ENCODE measurements at regions not wholly inside any gene's neighbourhood (a gene's known extent, or its start where the extent isn't known, plus 50 kb on each side); places are given as distances from the start of the nearest gene placed in this dataset.

DNA sequence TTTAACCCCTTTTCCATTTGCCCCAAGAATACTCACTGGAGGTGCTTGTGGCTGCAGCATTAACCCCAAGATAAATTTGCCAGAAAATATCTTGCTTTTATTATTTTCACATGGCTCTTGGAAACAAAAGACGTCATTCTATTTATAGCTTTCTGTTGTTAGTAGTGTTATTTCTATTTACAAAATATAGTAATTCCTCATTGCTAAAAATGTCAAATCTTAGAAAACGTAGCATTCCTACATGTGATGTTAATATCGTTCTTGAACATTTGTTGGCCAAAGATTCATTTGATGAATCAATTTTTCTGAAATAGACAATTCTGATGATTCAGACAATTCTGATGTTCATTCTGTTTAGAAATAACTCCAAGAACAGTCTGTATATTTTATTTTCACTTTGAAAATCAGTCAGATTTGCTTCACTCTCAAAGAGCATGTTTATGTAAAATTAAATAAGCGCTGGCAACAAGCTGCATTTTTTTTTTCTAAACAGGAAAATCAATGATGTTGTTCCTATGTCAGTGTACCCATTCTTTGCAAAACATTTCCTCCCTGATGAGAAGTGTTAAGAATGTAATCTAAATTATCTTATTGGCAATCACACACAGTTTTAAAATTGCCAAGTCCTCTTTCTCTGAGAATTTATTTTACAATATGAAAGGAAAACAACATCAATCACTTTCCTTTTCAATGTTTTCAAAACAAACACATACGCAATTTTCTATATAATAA is 334.0 kb downstream of the KCTD12 start:
- Histone ChIP-seq H3K36me3 (ENCODE audit: control insufficient read depth, insufficient read depth, low read length) (no peaks in the 10 kb centered on the region), H3K4me1 (ENCODE audit: control insufficient read depth, insufficient read depth, low read length) (no peaks in the 10 kb centered on the region), H3K9me3 (ENCODE audit: control insufficient read depth, insufficient read depth, low read depth, low read length) (no peaks in the 10 kb centered on the region), H3K27ac (ENCODE audit: low read length) (no peak overlapping the region), H3K27me3 (ENCODE audit: control insufficient read depth, insufficient read depth, low read length) (no peaks in the 10 kb centered on the region), H3K4me3 (ENCODE audit: low read depth in 2 of 2, low read length in 2 of 2) (no peak overlapping the region)
- no peak for ATAC-seq
- DNase-seq (ENCODE audit: low read depth, low spot score): no peak
- CTCF ChIA-PET: no interaction called here
- TF ChIP-seq, protein P1, sequence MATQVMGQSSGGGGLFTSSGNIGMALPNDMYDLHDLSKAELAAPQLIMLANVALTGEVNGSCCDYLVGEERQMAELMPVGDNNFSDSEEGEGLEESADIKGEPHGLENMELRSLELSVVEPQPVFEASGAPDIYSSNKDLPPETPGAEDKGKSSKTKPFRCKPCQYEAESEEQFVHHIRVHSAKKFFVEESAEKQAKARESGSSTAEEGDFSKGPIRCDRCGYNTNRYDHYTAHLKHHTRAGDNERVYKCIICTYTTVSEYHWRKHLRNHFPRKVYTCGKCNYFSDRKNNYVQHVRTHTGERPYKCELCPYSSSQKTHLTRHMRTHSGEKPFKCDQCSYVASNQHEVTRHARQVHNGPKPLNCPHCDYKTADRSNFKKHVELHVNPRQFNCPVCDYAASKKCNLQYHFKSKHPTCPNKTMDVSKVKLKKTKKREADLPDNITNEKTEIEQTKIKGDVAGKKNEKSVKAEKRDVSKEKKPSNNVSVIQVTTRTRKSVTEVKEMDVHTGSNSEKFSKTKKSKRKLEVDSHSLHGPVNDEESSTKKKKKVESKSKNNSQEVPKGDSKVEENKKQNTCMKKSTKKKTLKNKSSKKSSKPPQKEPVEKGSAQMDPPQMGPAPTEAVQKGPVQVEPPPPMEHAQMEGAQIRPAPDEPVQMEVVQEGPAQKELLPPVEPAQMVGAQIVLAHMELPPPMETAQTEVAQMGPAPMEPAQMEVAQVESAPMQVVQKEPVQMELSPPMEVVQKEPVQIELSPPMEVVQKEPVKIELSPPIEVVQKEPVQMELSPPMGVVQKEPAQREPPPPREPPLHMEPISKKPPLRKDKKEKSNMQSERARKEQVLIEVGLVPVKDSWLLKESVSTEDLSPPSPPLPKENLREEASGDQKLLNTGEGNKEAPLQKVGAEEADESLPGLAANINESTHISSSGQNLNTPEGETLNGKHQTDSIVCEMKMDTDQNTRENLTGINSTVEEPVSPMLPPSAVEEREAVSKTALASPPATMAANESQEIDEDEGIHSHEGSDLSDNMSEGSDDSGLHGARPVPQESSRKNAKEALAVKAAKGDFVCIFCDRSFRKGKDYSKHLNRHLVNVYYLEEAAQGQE (IDR thresholded peaks at IDR 0.05; ENCODE audit: insufficient read depth in 1 of 2, low read depth in 2 of 2, low read length in 1 of 2): no peak
- TF ChIP-seq SIN3A (IDR thresholded peaks at IDR 0.05; ENCODE audit: borderline replicate concordance, insufficient read depth, low read depth, low read length): no peak
- TF ChIP-seq POLR2AphosphoS5 (IDR thresholded peaks at IDR 0.05; ENCODE audit: low read depth, low read length): no peak
- no peak for TF ChIP-seq TCF7L2 (IDR thresholded peaks at IDR 0.05; ENCODE audit: low read depth, low read length)
- TF ChIP-seq CTCF (IDR thresholded peaks at IDR 0.05): no peak
- in situ Hi-C loops (cut with HindIII; ENCODE audit: low pct_unique_long_range_greater_than_20kb, low sequenced_read_pairs) (no loop called here), intact Hi-C loops (cut with micrococcal nuclease; ENCODE audit: unreplicated experiment) (no loop called here)
- POLR2A ChIA-PET: no interaction called here
- no TSS peak for BruUV-seq (replicated peaks)

GRCh38 chr13:76542176-76542575 is 344.0 kb downstream of the KCTD12 start:
- H3K27ac ChIP-seq (ENCODE audit: low read length): no peak overlapping the region
- no peaks in the 10 kb centered on the region for H3K36me3 ChIP-seq (ENCODE audit: control insufficient read depth, insufficient read depth, low read length)
- H3K9me3 ChIP-seq (ENCODE audit: control insufficient read depth, insufficient read depth, low read depth, low read length): no peaks in the 10 kb centered on the region
- BruUV-seq (replicated peaks): no TSS peak
- H3K4me1 ChIP-seq (ENCODE audit: control insufficient read depth, insufficient read depth, low read length): no peaks in the 10 kb centered on the region
- H3K4me3 ChIP-seq (ENCODE audit: low read depth in 2 of 2, low read length in 2 of 2): no peak overlapping the region
- no peak for ATAC-seq
- no peak for DNase-seq (ENCODE audit: low read depth, low spot score)
- intact Hi-C loops (cut with micrococcal nuclease; ENCODE audit: unreplicated experiment): no loop called here
- in situ Hi-C loops (cut with HindIII; ENCODE audit: low pct_unique_long_range_greater_than_20kb, low sequenced_read_pairs): no loop called here
- H3K27me3 ChIP-seq (ENCODE audit: control insufficient read depth, insufficient read depth, low read length): no peaks in the 10 kb centered on the region
- no peak for TF ChIP-seq SIN3A (IDR thresholded peaks at IDR 0.05; ENCODE audit: borderline replicate concordance, insufficient read depth, low read depth, low read length)
- no peak for TF ChIP-seq CTCF (IDR thresholded peaks at IDR 0.05)
- no peak for TF ChIP-seq POLR2AphosphoS5 (IDR thresholded peaks at IDR 0.05; ENCODE audit: low read depth, low read length)
- no peak for TF ChIP-seq TCF7L2 (IDR thresholded peaks at IDR 0.05; ENCODE audit: low read depth, low read length)
- POLR2A ChIA-PET: no interaction called here
- CTCF ChIA-PET: no interaction called here

All from Panc1 (cell line).